ENCODE measurements at regions not wholly inside any gene's neighbourhood (a gene's known extent, or its start where the extent isn't known, plus 50 kb on each side); places are given as distances from the start of the nearest gene placed in this dataset.
A peak's percentile ranks its signal among the peaks of the same experiment; 100 is the strongest.

DNA sequence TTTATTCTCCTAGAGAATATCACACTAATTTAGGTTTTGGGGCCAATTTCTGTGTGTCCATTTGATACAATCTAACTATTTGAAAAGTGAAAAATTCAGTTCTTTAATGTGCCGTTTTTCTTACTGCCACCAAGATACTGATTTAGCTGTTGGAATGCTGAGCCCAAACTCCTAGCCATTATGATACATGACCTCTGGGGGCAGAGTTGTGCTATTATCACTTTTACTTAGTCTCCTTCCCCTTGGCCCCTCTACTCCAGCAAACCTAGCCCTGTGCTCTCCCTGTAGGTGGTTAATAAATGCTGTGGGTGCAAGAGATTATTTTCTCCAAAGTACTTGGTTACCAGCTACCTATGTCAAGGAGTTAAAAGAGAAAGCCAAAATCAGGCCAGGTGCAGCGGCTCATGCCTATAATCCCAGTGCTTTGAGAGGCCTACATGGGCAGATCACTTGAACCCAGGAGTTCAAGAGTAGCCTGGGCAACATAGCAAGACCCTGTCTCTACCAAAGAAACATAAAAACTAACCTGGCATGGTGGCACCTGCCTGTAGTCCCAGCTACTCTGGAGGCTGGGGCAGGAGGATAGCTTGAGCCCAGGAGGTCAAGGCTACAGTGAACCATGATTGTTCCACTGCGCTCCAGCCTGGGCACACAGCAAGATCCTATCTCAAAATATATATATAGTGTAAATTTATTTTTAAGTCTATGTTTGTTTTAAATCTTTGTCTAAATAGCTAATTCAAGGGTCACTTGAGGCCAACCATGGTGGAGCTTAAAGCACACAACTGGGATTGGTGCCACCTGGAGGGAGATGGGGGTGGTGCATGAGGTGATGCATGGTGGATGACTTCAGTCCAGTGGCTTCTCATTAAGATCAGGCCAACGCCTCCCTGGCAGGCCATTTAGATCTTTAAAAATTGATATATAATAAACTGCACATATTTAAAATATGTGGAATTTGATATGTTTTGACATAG, 193.2 kb upstream of the PLET1 start:
- CTCF ChIA-PET = interaction anchor here (0.5 to 1.6 kb wide), 7 partner anchors 10 to 278 kb away, joined by 3 to 4 read pairs (median 3); partner anchors contain the start of gene BCO2
- POLR2A ChIA-PET = no interaction called here
- TF ChIP-seq, protein P1, sequence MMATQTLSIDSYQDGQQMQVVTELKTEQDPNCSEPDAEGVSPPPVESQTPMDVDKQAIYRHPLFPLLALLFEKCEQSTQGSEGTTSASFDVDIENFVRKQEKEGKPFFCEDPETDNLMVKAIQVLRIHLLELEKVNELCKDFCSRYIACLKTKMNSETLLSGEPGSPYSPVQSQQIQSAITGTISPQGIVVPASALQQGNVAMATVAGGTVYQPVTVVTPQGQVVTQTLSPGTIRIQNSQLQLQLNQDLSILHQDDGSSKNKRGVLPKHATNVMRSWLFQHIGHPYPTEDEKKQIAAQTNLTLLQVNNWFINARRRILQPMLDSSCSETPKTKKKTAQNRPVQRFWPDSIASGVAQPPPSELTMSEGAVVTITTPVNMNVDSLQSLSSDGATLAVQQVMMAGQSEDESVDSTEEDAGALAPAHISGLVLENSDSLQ (IDR thresholded peaks at IDR 0.05) = no peak
- TF ChIP-seq ARNT (IDR thresholded peaks at IDR 0.05) = no peak
- peak; percentile 65 for DNase-seq (ENCODE audit: extremely low spot score)

DNA sequence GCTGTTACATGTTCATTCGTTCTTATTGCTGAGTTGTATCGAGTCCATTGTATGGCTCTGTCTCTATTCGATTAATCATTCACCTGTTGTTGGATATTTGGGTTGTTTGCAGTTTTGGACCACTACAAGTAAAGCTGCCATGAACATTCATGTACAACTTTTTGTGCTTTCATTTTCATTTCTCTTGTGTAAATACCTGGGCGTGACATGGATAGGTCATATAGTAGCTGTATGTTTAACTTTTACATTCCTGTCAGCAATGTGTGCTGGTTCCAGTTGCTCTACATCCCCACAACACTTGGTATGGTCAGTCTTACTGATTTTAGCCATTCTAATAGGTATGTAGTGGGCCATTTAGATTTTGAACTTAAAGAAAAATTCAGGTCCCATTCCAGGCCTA, 194.2 kb upstream of the PLET1 start:
- DNase-seq (ENCODE audit: extremely low spot score) = no peak
- TF ChIP-seq NFRKB (IDR thresholded peaks at IDR 0.05) (no peak), ARNT (IDR thresholded peaks at IDR 0.05) (no peak), LEF1 (IDR thresholded peaks at IDR 0.05; ENCODE audit: borderline replicate concordance) (no peak), CTBP1 (IDR thresholded peaks at IDR 0.05; ENCODE audit: borderline replicate concordance) (no peak), SUZ12 (IDR thresholded peaks at IDR 0.05) (no peak), HDGF (IDR thresholded peaks at IDR 0.05; ENCODE audit: borderline replicate concordance) (no peak), BHLHE40 (IDR thresholded peaks at IDR 0.05; ENCODE audit: borderline replicate concordance) (no peak), ELF4 (IDR thresholded peaks at IDR 0.05) (no peak), FOXA1 (IDR thresholded peaks at IDR 0.05) (no peak), SP1 (IDR thresholded peaks at IDR 0.05) (no peak), ZNF384 (IDR thresholded peaks at IDR 0.05) (no peak), L3MBTL2 (conservative IDR thresholded peaks at IDR 0.05) (no peak)
- TF ChIP-seq, protein P1 (IDR thresholded peaks at IDR 0.05) = no peak
- POLR2A ChIA-PET = no interaction called here
- CTCF ChIA-PET = interaction anchor here (0.6 to 1.6 kb wide), 3 partner anchors 14 to 101 kb away, joined by 3 to 4 read pairs (median 3); no protein-coding TSS in a partner anchor

DNA sequence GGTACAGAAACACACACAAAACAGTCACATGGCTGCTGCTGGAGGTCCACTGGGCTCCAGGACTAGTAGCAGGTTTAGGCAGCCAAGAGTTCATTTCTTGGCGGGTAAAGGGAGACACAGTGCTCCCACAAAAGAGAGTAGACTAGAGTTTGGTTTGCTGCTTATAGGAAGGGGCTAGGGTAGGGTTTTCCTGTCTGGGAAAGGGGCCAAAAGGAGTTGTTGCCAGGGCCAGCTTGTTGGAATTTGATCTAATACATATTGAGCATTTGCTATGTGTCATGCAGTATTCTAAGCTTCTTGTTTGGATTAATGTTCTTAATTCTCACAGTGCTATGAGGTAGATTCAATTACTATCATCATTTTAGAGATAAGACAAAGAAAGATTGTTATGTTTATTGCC, 195.1 kb upstream of the PLET1 start:
- DNase-seq (ENCODE audit: extremely low spot score) = no peak
- ChIA-PET POLR2A (no interaction called here), CTCF (no interaction called here)
- TF ChIP-seq NFRKB (IDR thresholded peaks at IDR 0.05) = no peak
- no peak for TF ChIP-seq ZNF384 (IDR thresholded peaks at IDR 0.05)
- TF ChIP-seq SUZ12 (IDR thresholded peaks at IDR 0.05) = no peak
- TF ChIP-seq L3MBTL2 (conservative IDR thresholded peaks at IDR 0.05) = no peak
- TF ChIP-seq ELF4 (IDR thresholded peaks at IDR 0.05) = no peak

DNA sequence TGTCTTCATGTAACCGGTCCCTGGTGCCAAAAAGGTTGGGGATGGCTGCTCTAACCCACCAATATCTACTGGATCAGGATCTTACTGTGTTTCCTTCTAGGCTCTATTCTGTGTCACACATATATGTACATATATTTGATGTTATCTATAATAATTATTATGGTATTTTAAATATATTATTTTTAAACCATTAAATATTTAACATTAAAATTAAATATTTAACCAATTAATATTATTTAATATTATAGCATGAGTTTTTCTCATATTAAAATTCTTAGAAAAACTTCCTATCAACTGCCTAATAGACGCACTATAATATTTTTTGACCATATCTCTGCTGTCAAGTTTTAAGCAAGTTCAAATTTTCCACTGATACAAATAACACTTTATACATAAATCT, 196.9 kb upstream of the PLET1 start:
- CTCF ChIA-PET = no interaction called here
- POLR2A ChIA-PET = no interaction called here
- no peak for DNase-seq (ENCODE audit: extremely low spot score)
- TF ChIP-seq LEF1 (IDR thresholded peaks at IDR 0.05; ENCODE audit: borderline replicate concordance) (no peak), BHLHE40 (IDR thresholded peaks at IDR 0.05; ENCODE audit: borderline replicate concordance) (no peak), TARDBP (IDR thresholded peaks at IDR 0.05) (no peak), NFRKB (IDR thresholded peaks at IDR 0.05) (no peak), FOXA1 (IDR thresholded peaks at IDR 0.05) (no peak), SUZ12 (IDR thresholded peaks at IDR 0.05) (no peak), FOXK2 (IDR thresholded peaks at IDR 0.05) (no peak), L3MBTL2 (conservative IDR thresholded peaks at IDR 0.05) (no peak)

DNA sequence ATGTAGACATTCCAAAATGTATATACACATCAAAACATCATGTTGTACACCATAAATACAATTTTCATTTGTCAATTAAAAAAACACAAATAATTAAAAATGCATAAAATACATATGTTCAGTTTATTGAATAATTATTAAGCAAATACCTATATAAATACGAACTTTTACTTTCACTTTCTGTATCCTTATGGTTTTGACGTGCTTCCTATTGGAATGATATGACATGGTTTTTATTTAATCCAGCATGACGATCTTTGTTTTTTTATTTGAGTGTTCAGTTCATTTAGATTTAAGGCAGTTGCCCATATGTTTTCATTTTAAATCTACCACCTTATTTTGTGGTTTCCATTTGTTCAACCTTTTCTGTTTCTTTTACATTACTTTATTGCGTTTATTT, 198.3 kb upstream of the PLET1 start:
- no peak for DNase-seq (ENCODE audit: extremely low spot score)
- TF ChIP-seq NFRKB (IDR thresholded peaks at IDR 0.05) = no peak
- no peak for TF ChIP-seq ZNF384 (IDR thresholded peaks at IDR 0.05)
- TF ChIP-seq BHLHE40 (IDR thresholded peaks at IDR 0.05; ENCODE audit: borderline replicate concordance) = no peak
- ChIA-PET POLR2A (no interaction called here), CTCF (no interaction called here)

DNA sequence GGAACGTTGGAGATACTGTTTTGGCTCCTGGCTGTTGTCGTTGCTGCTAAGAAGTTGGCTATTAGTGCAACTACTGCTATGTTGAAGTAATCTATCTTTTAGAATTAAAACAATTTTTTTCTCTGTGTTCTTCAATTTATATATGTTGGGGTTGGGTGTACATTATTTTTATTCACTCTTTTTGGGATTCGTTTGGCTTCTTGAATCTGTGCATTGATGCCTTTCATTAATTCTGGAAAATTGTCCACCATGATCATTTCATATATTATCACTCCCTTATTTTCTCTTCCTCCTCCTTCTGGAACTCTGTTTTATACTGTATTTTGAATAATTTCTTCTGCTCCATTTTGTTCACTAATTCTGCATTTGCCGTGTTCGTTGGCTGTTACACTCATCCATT, 199.5 kb upstream of the PLET1 start:
- no peak for DNase-seq (ENCODE audit: extremely low spot score)
- POLR2A ChIA-PET = no interaction called here
- TF ChIP-seq FOXA1 (IDR thresholded peaks at IDR 0.05) (no peak), ELF4 (IDR thresholded peaks at IDR 0.05) (no peak), FOXM1 (IDR thresholded peaks at IDR 0.05; ENCODE audit: borderline replicate concordance) (no peak), BHLHE40 (IDR thresholded peaks at IDR 0.05; ENCODE audit: borderline replicate concordance) (no peak), SP1 (IDR thresholded peaks at IDR 0.05) (no peak), L3MBTL2 (conservative IDR thresholded peaks at IDR 0.05) (no peak), SUZ12 (IDR thresholded peaks at IDR 0.05) (no peak), FOXK2 (IDR thresholded peaks at IDR 0.05) (no peak), NFRKB (IDR thresholded peaks at IDR 0.05) (no peak), CTBP1 (IDR thresholded peaks at IDR 0.05; ENCODE audit: borderline replicate concordance) (no peak)
- TF ChIP-seq, protein P1 (IDR thresholded peaks at IDR 0.05) = no peak
- CTCF ChIA-PET = no interaction called here

DNA sequence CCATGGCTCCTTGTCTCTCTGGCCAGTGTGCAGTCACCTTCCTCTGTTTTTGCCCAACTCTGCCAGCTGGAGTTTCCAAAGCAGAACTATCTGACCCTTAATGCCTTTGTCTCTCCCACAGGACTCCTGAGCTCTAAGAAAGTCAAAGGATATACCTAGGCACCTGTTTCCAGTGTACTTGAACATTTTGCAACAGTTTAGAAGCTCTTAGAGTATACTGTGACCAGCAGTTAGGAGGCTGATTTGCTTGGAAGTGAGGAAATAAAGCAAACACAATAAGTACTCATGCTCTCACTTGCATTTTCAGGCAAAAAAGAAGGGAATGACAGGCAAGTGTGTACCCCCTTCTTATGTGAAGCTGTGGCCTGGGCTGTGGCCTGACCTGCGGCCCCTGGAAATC, 204.3 kb upstream of the PLET1 start:
- POLR2A ChIA-PET = no interaction called here
- DNase-seq (ENCODE audit: extremely low spot score) = no peak
- TF ChIP-seq NFRKB (IDR thresholded peaks at IDR 0.05) (no peak), SUZ12 (IDR thresholded peaks at IDR 0.05) (no peak), HDGF (IDR thresholded peaks at IDR 0.05; ENCODE audit: borderline replicate concordance) (no peak), L3MBTL2 (conservative IDR thresholded peaks at IDR 0.05) (no peak), ZNF384 (IDR thresholded peaks at IDR 0.05) (no peak), LEF1 (IDR thresholded peaks at IDR 0.05; ENCODE audit: borderline replicate concordance) (no peak), FOXM1 (IDR thresholded peaks at IDR 0.05; ENCODE audit: borderline replicate concordance) (no peak), BHLHE40 (IDR thresholded peaks at IDR 0.05; ENCODE audit: borderline replicate concordance) (no peak)
- CTCF ChIA-PET = no interaction called here
